ENCODE measurements at regions not wholly inside any gene's neighbourhood (a gene's known extent, or its start where the extent isn't known, plus 50 kb on each side); places are given as distances from the start of the nearest gene placed in this dataset.

DNA sequence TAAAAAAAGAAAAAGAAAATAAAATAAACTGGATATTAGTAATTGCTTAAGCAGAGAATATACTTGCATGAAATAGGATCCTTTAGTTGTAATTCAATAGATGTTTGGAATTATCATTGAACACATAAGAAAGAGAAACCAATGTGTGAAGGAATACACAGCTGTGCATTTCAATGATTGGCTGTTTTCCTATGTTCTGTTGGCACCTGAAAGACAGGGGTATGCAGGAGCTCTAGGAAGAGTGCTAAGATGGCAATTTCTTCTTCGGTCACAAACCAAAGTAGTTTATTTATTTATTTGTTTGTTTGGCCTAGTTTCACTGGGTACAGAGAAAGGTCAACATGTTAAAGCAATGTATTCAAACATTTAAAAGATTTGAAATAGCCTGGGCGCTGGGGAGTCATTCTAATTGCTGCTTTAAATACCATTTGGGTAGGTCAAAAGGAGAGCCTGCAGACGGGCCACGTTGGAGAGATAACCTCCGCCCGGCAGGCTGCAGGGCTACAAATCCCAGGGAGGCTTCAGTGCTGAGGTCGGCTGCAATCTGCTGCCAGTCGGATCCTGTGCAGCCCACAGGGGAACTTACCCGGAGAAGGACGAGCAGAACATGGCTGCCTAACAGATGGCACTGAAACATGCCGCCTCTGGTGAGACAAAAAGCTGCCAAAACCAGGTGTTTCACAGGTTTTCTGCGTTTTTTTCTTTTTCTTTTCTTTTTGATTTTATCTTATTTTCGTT lies 154.2 kb upstream of the TYRP1 start:
- no peak for DNase-seq (ENCODE audit: low spot score)

DNA sequence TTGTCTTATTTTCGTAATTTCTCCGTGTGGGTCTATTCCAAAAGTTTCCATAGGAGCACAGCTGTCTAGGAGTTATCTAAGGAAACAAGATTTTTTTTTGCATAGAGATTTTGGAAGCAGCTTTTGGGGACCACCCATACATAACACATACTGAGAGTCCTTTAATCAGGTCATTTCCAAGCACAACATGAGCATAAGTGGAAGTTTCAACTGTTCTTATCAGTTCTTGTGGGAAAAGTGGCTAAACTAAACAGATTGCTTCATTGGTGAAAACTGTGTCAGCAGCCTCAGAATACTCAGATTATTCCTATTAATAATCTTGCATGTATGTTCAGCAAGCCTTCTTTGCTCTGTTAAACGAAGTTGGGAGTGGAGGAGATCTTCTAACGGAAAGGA lies 153.6 kb upstream of the TYRP1 start:
- no peak for DNase-seq (ENCODE audit: low spot score)

DNA sequence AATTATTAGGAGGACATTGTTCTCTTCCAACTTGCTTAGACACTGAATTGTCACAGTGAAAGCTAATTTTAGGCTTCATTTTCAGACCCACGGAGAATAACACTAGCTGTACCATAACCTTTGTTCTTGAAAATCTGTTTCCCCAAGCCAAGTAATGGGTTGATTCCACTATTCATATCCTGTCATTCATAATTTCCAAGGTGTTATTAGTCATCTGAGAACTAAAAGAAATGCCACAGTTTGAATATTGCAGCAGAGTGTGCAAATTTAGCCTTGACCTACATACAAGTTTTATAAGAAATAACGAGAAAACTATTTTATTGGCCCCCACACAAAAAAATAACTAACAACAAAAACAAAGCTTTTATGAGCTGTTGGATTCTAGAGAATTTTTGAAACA lies 148.5 kb upstream of the TYRP1 start:
- DNase-seq (ENCODE audit: low spot score) = no peak

DNA sequence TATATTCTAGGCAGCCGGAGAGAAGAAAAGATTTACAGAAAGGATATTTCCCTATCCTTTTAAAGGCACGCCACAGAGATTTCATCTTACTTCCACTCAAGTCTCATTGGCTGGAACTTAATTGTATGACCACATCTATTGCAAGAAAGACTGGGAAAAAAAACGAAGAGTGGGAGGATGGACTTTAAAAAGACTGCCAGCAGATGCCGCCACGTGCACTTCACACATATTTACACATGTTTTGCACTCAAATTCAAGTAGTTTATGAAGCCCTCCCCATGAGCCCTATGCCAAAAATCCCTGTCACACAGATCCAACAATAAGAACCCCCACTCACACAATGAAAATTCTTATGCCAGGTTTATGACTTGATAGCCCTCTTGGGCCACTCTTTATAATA lies 138.5 kb upstream of the TYRP1 start:
- DNase-seq (ENCODE audit: low spot score) = peak; percentile 55

DNA sequence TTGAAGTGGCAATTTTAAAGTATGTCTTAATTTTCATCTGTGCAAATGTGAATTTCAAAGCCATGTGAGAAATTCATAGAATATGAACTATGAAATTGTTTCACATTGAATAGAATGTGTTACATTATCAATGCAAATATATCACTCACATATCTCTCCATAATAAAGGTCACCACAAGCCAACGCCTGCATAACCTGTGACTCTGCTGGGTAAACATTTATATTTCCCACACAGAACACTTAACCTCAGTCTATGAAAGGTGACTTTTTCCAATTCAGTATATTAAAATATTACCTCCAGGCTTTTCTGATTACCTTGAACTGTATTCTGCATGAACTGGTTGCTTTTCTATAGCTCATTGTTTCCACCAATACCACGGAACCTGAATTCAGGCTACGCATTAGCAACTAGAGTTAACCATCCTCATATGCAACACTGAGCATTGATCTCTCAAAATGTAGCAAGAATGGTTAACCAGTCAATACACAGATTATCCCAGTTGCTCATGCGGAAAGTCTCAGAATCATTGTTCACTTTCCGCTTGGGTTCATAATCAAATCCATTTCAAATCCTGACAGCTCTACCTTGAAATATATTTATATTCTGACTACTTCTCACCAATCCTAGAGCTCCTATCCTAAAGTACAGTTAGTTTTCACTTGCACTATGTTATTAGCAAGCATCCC lies 126.6 kb upstream of the TYRP1 start:
- DNase-seq (ENCODE audit: low spot score) = no peak

DNA sequence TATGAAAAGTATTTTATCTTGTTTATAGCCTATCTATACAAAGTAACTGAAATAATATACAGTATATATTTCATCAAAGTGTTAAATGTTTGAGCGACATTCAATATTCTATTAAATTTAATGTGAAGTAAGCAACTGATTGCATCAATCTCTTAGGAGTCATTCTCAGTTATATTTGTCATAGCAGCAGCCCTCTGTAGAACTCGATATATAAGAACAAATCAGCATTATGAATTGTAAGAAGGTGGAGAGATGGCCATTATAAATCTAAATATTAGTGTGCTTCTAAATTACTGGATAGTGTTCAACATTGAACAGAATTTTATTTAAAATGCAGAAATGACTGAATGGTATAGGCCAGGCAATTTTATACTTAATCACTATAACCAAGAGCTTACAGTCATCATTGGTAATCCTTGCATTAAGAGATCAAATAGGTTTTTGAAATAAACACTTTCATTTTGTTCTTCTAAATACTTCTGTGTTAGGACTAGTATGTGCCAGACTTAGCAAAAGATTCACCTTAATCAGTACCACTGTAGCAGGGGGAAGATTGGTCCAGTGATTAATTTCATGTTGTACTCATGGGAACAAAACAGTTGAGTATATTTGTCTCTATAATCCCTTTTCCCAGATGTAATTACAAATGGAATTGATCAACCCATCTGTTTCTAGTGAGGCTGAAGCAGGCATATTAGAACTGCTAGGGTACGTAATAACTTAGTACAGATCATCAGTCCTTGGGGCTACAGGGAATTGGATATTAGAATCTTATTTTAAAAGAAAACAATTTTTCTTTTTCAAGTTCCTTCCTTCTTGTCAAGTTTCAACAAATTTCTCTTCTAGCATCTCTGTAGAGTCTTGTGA lies 108.3 kb upstream of the TYRP1 start:
- no peak for DNase-seq (ENCODE audit: low spot score)

DNA sequence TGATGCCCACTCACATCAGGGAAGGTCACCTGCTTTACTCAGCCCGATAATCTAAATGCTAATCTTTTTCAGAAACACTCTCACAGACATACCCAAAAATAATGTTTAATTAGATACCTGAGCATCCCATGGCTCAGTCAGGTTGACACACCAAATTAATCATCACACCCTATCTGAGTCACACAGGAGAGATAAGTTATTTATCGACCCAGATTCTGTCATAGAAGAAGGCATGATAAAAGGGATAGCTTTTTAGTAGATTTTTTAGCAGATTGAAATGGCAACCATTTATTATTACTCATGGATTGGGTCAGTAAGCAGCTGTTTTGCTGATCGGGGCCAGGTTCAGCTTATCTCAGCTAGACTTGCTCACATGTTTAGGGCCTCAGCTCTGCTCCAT lies 97.8 kb upstream of the TYRP1 start:
- DNase-seq (ENCODE audit: low spot score) = no peak

DNA sequence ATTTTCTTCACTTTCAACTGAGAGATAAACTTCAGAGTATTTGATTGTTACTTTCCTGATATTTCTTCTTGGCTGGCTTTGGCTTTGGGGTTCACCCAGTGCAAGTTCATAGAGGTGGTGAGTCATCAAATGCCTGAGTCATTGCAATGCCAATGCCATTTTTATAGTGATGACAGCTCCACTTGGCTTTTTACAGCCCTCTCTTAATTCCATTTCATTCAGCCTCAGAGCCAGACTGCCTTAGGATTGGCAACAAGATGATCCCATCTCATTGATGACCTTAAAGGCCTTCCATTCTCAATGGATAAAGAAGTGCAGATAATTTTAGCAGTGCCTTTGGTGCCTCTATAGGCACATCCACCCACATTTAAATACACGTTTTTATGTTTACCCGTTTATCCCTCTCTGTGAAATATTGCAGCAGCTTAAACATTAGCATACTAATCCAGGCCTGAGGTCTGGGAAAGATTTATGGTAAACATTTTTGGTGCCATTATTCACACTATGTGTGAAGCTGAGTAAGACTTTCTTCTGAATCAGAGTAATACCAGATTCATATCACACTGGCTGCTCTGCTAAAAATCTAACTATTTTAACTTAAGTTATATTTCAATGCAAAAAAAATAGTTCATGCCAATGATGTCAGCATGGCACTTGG lies 88.9 kb upstream of the TYRP1 start:
- DNase-seq (ENCODE audit: low spot score) = peak; percentile 77

DNA sequence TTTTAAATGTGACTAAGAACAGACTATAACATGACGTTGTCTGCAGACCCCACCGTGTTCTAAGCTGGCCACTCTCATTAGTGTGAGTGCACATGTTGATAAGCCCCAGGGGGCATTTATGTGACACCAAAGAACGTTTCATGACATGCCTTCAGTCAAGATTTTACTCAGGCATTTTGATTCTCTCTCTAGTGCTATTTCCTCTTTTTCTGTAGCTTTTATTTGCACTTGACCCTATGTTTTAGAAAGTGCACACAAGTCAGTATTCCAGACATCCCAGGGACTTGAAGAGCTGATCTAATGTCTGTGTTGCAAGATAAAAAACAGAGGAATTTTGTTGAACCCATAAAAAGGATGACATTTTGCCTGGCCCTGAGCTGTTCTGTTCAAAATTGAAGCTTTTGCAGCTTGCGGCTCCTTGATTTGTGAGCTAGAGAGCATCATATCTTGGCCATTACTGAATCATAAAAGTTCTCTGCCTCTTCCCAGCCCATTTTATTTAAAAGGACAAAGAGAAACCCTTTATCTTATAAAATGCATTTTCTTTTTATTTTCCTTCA lies 80.9 kb upstream of the TYRP1 start:
- DNase-seq (ENCODE audit: low spot score) = no peak

DNA sequence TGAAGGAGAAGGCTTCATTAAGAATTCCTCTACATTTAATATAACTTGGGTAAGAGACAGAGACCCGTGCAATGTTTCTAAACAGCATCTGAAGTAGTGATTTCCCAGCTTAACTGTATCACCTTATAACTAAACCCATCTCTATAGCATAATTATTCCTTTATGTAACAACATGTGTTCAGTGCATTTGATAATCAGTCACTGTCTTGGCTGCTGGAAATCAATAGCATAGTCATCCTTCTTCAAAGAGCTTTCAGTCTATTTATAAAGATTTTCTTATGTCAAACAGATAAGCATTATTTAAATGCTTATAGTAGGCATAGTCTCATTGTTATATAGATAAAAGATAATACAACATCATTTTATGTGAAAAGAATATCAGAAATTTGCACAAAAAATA lies 80.1 kb upstream of the TYRP1 start:
- no peak for DNase-seq (ENCODE audit: low spot score)

DNA sequence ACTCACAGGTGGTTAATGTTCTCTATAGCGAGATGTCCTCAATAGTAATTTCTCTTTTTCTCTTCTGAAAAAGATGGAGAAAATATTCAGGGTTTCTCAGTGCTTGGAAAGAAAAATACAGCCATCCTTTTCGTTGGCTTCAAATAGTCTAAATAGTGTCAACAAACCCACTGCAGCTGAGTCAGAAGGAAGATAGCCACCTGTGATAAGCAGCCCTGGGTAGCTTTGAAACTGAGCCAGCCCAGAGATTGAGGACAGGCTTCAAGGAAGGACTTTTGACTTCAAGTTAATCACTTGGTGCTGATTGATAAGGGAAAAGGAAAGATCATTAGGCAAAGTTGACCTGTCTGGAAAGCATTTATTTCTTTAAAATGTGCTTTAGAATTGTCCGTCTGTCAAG lies 78.7 kb upstream of the TYRP1 start:
- no peak for DNase-seq (ENCODE audit: low spot score)

DNA sequence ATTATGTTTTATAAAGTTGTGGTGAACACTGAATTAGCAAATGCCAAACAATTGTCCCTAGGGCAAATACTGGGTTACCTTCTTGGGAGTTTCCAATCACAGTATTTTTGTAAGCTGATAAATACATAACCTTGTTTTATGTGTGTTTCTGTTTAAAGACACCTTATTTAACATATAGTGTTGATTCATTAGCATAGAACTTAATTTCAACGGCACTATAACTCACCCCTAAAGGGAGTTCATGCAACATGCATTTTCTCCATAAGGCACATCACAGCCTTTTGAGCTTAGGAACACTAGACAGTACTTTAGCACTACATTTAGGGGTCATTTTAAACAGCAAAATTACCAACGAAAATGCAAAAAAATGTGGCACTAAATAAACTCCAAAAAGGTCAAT lies 74.2 kb upstream of the TYRP1 start:
- no peak for DNase-seq (ENCODE audit: low spot score)

DNA sequence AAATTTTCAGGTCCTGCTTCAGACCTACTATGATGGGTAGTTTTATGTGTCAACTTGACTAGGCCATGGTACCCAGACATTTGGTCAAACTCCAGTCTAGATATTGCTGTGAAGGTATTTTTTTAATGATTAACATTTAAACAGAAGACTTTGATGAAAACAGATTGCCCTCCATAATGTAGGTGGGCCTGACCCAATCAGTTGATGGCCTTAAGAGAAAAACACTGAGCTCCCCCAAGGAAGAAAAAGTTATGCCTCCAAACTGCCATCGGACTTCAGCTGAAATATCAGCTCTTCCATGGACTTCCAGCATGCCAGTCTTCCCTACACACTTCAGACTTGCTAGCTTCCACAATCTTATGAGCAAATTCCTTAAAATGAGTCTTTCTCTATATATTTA lies 67.3 kb upstream of the TYRP1 start:
- DNase-seq (ENCODE audit: low spot score) = no peak

DNA sequence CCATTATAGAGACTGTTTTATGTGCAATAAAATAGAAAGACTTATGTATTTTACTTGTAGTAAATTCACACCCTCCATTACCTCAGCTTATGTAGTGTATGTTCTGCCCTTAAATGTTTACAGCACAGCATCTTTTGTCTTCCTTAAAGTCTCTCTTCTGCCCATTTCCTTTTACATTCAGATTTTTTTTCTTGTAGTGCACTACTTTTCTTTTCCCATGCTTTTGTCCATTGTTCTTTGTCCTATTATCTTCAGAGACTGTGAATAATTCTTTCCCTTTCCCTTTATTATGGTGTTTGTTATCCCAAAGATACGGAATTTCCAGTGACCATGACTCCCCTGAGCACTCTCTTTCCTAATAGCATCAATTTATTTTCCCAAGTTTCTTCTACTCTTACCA lies 66.1 kb upstream of the TYRP1 start:
- DNase-seq (ENCODE audit: low spot score) = no peak

DNA sequence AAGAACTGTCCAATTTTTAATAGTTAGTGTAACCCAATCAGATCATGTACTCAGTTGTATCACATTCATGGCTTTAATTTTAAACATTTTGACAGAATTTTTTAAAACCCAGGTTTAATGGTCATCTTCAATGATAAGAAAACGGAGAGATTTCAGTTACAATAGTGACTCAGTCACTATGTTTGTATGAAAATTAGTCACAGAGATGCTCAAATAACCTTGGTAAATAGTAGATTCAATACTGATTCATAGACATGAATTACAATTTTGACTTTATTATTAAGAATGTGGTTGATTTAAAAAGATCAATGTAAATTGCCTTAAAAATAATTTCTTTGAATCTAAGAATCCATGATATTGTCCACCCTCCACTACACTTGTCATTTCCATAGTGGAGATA lies 64.6 kb upstream of the TYRP1 start:
- no peak for DNase-seq (ENCODE audit: low spot score)

DNA sequence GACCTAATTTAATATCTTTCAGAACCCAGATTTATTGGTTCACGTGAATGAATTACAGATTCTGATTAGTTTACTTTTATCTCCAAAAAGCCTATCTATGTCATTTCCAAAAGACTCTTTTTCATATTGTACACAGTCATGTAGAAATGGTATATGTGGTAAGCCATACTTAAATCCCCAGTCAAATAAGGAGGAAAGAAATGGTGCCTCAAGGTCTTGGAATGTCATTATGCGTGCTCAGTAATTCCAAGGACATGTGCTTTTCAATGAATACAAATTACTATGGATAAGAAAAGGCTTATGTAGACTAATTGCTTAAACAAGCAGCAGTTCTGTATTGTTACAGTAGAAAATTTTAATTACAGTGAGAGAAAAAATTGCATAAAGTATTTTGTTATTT lies 64.1 kb upstream of the TYRP1 start:
- no peak for DNase-seq (ENCODE audit: low spot score)

DNA sequence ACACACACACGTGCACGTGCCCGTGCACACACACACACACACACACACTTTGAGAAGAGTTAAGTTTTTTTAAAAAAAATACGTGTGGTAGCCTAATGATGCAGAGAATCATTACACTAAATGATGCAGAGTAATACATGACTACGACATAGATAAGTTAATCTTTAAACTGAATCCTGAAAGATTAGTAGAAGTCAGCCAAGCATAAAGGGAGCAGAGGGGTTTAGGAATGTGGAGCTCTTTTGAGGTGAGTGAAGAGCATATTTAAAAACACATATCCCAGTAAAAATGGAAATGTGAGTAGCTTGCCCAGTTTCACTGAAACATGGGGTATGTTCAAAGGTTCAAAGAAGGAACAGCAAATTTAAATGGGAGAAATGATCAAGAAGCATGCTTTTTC lies 61.3 kb upstream of the TYRP1 start:
- DNase-seq (ENCODE audit: low spot score) = no peak

DNA sequence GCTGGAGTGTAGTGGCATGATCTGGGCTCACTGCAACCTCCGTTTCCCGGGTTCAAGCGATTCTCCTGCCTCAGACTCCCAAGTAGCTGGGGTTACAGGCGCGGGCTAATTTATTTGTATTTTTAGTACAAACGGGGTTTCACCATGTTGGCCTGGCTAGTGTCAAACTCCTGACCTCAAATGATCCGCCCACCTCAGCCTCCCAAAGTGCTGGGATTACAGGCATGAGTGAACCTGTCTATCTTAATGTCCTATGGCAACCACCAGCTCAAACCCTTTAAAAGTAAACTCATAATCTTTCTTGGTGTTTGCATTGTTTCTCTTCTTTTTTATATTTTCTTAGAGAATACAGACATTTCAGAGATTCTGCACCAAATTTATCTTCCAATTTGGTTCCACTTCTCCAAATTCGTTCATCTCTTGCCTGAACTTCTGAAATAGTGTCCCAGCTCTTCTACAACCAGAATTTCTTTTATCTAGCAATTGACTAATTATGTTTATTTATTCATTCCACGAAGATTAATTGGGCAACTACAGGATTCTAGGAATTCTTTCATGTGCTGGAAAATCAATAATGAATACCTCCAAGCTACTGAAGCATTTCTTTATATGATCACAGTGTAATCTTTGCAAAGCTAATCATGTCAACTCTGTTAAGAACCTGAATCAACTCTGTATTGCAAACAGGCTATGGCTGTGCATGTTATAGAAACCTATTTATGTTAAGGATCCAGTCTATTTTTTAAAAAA lies 60.0 kb upstream of the TYRP1 start:
- DNase-seq (ENCODE audit: low spot score) = no peak

DNA sequence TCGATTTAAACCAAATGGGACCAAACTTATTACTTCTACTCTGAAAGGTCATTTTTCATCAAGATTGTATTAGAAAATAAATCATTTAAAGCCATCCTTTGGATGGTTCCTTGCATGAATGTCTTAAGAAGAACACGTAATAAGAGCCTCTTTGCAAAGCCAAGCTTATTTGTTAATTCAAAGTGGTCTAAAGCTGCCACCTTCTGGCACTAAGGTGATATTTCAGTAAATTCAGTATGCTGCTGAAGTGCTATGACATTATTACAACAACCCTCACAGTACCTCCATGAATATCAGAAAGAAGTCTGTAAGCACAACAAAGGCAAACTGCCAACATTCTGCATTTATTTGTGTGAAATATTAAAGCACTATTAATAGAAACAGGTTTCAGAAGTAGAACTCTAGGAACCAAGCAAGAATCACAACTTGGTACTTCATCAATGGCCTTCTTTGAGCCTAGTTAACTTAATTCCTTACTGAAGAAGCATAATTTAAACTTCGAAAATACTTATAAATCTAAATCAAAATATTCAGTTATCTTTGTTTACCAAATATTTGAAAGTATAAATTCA lies 53.1 kb upstream of the TYRP1 start:
- peak; percentile 80 for DNase-seq (ENCODE audit: low spot score)

DNA sequence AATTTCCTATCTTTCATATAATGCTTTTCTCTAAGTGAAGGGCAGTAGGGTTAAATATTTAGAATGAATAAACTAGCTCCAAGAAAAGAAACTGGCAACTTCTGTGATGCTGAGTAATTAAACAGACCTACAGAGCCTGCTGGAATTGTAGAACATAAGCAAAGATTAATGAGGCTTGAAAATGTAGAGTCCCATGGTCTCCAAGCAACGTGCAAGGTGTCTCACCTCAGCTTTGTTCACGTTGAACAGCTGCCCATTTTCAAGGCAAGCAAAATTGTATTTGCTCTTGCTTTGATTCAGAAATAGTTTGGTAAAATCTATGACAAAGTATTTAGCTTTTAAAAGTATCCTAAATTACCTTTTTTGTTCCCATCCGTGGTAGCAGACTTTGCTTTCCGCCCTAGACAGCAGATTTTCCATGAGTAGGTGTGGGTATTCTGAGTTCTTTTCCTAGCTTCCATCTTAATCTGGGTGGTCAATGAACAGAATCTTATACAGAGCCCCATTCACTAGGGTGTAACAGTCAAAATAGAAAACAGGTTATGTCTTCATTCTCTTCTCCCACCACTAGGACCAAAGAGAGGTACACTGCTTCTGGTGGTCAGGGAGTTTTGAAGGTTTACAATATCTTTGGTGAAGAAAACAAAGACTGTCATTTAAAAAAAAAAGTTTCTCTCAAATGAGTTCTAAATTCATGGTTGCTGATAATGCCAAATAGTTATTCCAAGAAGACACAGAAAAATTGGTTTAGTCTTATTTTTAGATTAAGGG lies 52.1 kb upstream of the TYRP1 start:
- no peak for DNase-seq (ENCODE audit: low spot score)
